Left lung (tissue), 4 donors: ENCODE measurements at regions not wholly inside any gene's neighbourhood (a gene's known extent, or its start where the extent isn't known, plus 50 kb on each side); places are given as distances from the start of the nearest gene placed in this dataset.

Source experiments
- ATAC-seq: fragments of 200-7000 bp; cut with Tn5 transposase; one replicate; pipeline ENCODE4 v1.9.1; 2020; ENCODE audit warnings: moderate library complexity
- DNase-seq, 4 donors: peaks; one replicate each; pipeline ENCODE4 v3.0.0-alpha.2; 2013 to 2020
- H3K27ac ChIP-seq, 2 donors: fragments of 200-600 bp; sonication (generic) in 1 of 2; one replicate each; pipeline versions ENCODE4 v1.5.0 to v1.8.0; 2020 to 2021
- H3K27me3 ChIP-seq, 2 donors: fragments of 200-600 bp; sonication (generic) in 1 of 2; one replicate each; pipeline versions ENCODE4 v1.5.0 to v1.8.0; 2020 to 2021
- H3K36me3 ChIP-seq, 2 donors: fragments of 200-600 bp; sonication (generic) in 1 of 2; one replicate each; pipeline versions ENCODE4 v1.5.0 to v1.8.0; 2020 to 2021
- H3K4me1 ChIP-seq, 2 donors: fragments of 200-600 bp; one replicate each; pipeline ENCODE4 v1.8.0; 2021
- H3K4me3 ChIP-seq, 2 donors: fragments of 200-600 bp; sonication (generic) in 1 of 2; one replicate each; pipeline versions ENCODE4 v1.5.0 to v1.8.0; 2020 to 2021; ENCODE audit warnings: mild to moderate bottlenecking in 1 of 2
- H3K9me3 ChIP-seq, 2 donors: fragments of 200-600 bp; sonication (generic) in 1 of 2; one replicate each; pipeline versions ENCODE4 v1.5.0 to v1.8.0; 2020 to 2021
- CTCF ChIP-seq, 2 donors: fragments of 200-600 bp; sonication (generic) in 1 of 2; IDR thresholded peaks; one replicate each; pipeline versions ENCODE4 v1.5.0 to v1.8.0; 2021; ENCODE audit warnings: antibody characterized with exemption in 2 of 2
- intact Hi-C, 2 donors: fragments of 100-400 bp; cut with DNase I; formaldehyde crosslinking; loops; one replicate each; pipeline versions ENCODE4 v1.11.2 to v1.14.2; 2022
- donor health status: DM: no; HTN: yes; CAD: no.
- donor health status: DM: no; HTN: no; CAD: no.

GRCh38 chrX:122703762-122704161 lies 480.3 kb upstream of the GRIA3 start:
- intact Hi-C loops, result no loop called here
- Histone ChIP-seq H3K4me3 (no peak overlapping the region), H3K4me1 (no peaks in the 10 kb centered on the region), H3K36me3 (no peaks in the 10 kb centered on the region), H3K27me3 (no peaks in the 10 kb centered on the region), H3K9me3 (peaks cover 0 to 4% of the 10 kb centered on the region in 2 donors), H3K27ac (no peak overlapping the region)
- TF ChIP-seq CTCF (IDR thresholded peaks at IDR 0.05), result no peak
- DNase-seq, result no peak
- ATAC-seq, result no peak

- Histone ChIP-seq H3K9me3 (peaks cover 0 to under 1% of the 10 kb centered on the region in 2 donors), H3K4me1 (no peaks in the 10 kb centered on the region), H3K4me3 (no peak overlapping the region), H3K27ac (no peak overlapping the region), H3K36me3 (no peaks in the 10 kb centered on the region), H3K27me3 (no peaks in the 10 kb centered on the region)
- TF ChIP-seq CTCF (IDR thresholded peaks at IDR 0.05), result no peak
- DNase-seq (no peak), ATAC-seq (no peak)
- intact Hi-C loops, result no loop called here
These were observed 444.3 kb upstream of the GRIA3 start for GRCh38 chrX:122739770-122740169.

- no peak overlapping the region for H3K27ac ChIP-seq
- no peaks in the 10 kb centered on the region for H3K4me1 ChIP-seq
- no peak overlapping the region for H3K4me3 ChIP-seq
- ATAC-seq (no peak), DNase-seq (no peak)
- no peak for TF ChIP-seq CTCF (IDR thresholded peaks at IDR 0.05)
- intact Hi-C loops, result no loop called here
- no peaks in the 10 kb centered on the region for H3K9me3 ChIP-seq
- no peaks in the 10 kb centered on the region for H3K27me3 ChIP-seq
- no peaks in the 10 kb centered on the region for H3K36me3 ChIP-seq
These were observed 413.5 kb upstream of the GRIA3 start for GRCh38 chrX:122770581-122770980.

GRCh38 chrX:122771933-122772332 lies 412.1 kb upstream of the GRIA3 start:
- H3K36me3 ChIP-seq, result no peaks in the 10 kb centered on the region
- H3K9me3 ChIP-seq, result no peaks in the 10 kb centered on the region
- intact Hi-C loops, result no loop called here
- no peak for TF ChIP-seq CTCF (IDR thresholded peaks at IDR 0.05)
- DNase-seq (no peak), ATAC-seq (no peak)
- H3K27me3 ChIP-seq, result no peaks in the 10 kb centered on the region
- no peak overlapping the region for H3K27ac ChIP-seq
- no peaks in the 10 kb centered on the region for H3K4me1 ChIP-seq
- no peak overlapping the region for H3K4me3 ChIP-seq

GRCh38 chrX:122777766-122778165 lies 406.3 kb upstream of the GRIA3 start:
- TF ChIP-seq CTCF (IDR thresholded peaks at IDR 0.05), result no peak
- no peak for ATAC-seq
- Histone ChIP-seq H3K9me3 (no peaks in the 10 kb centered on the region), H3K4me3 (no peak overlapping the region), H3K27me3 (no peaks in the 10 kb centered on the region), H3K4me1 (no peaks in the 10 kb centered on the region), H3K27ac (no peak overlapping the region), H3K36me3 (no peaks in the 10 kb centered on the region)
- no peak for DNase-seq
- intact Hi-C loops, result no loop called here
